Stimulated activated CD4-positive, alpha-beta T cell treated with anti-CD3 and anti-CD28 coated beads, Interleukin-1b, Interleukin-23, amount 100 ng/mL, for 1 hour (primary cell): ENCODE measurements at regions not wholly inside any gene's neighbourhood (a gene's known extent, or its start where the extent isn't known, plus 50 kb on each side); places are given as distances from the start of the nearest gene placed in this dataset.
"Not testable (repeated sequence)": the region's sequence is repeated elsewhere in the genome, so short reads cannot be mapped to it uniquely, and the experiment has no call there.

Experiments used
- DNase-seq, 2 donors: peaks; one replicate each; pipeline ENCODE4 v3.0.0-alpha.2; 2020; ENCODE audit warnings: low read depth in 2 of 2

DNA sequence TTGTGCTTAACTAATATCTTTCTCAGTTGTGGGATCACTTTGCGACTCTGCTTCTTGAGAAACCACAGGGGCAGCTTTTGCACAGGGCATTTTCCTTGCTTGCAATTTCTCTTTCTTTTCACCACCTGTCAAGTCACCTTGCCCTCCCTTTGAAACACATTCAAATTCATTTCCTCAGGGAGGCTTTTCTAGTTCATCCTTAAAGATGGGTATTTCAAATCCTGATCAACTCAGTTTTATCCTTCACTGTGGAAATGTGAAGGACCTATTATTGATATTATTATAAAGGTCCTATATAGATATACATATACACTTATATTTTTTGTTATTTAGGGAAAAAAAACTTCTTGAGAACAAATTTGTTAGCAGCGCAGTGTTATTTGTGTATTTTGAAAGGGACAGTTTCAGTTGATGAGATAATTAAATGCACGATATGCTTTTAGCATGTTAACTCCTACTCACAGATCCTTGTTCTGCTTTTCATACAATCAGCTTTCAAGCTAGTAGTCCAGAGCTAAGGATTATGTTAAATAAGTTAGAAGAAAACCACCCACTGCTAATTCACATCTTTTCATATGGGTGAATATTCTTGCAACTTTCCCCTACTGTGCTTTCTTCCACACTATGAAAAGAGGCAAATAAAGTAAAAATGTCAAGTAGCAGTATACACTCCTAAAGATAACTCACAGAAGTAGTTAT, 501.4 kb upstream of the RGS6 start:
- no peak for DNase-seq

- no peak for DNase-seq
Measured at GRCh38 chr14:71432334-71433110, 499.7 kb upstream of the RGS6 start.

- DNase-seq, result no peak
Measured at GRCh38 chr14:71433303-71433702, 498.9 kb upstream of the RGS6 start.

DNA sequence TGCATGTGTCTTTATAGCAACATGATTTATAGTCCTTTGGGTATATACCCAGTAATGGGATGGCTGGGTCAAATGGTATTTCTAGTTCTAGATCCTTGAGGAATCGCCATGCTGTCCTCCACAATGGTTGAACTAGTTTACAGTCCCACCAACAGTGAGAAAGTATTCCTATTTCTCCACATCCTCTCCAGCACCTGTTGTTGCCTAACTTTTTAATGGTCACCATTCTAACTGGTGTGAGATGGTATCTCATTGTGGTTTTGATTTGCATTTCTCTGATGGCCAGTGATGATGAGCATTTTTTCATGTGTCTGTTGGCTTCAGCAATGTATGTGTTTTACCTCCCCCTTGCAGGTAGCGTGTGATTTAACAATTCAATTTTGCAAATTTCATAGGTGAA, 496.6 kb upstream of the RGS6 start:
- DNase-seq, result not testable (repeated sequence)

DNA sequence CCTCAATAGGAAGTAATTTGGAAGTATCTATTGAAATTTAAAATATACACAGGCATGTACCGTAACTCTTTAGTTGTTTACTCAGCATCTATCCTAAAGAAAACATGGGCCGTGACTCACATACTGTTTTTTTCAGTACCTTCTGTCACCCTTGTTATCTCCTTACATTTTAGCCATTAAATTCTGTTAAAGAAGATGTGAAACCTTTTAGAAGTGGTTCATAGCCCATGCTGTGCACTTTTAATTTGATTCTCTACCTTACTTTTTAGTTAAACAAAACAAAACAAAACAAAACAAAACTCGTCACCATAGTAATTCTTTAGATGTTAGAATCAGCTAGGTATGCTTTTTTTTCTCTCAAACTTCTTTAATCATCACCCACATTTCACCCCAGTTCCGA, 494.4 kb upstream of the RGS6 start:
- DNase-seq, result no peak

DNA sequence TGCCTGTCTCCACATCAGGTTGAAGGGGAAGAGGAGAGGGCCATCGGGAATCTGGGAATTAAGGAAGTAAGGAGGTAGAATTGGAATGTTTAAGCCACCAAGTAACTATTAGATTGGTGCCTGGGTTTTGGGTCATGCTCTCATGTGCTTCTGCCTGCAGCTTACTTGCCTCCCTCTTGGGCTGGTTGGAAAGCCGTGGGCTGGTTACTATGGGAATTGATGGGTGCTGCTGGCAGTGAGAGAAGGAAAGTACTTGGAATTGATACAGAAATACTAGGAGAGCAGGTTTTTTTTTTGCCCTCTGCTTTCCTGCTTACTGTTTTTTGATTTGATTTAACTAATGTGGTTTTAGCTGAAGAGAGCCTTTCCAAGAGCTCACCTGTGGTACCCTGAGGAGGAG, 493.5 kb upstream of the RGS6 start:
- no peak for DNase-seq

DNA sequence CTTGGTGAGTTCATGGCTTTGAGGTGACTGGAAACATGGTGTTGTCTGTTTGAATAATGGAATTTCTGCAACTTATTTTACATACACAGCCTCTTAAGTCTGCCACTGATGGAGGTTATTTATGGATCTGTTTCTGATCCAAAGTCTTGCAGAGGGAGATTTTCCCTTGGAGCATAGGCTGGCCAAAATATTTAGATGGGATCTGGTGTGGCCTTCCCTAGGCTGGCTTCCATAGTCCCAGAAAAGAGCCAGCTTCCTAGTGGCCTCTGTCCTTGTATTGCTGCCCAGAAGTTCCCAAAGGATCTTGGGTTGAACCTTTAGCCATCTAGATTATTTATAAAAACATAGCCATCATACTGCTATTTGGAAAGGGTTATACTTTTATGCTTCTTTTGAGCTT, 491.1 kb upstream of the RGS6 start:
- no peak for DNase-seq

GRCh38 chr14:71444030-71444822, 488.0 kb upstream of the RGS6 start:
- DNase-seq, result no peak

GRCh38 chr14:71448431-71449315, 483.6 kb upstream of the RGS6 start:
- no peak for DNase-seq

- no peak for DNase-seq
Measured at GRCh38 chr14:71449316-71450055, 482.7 kb upstream of the RGS6 start.

DNA sequence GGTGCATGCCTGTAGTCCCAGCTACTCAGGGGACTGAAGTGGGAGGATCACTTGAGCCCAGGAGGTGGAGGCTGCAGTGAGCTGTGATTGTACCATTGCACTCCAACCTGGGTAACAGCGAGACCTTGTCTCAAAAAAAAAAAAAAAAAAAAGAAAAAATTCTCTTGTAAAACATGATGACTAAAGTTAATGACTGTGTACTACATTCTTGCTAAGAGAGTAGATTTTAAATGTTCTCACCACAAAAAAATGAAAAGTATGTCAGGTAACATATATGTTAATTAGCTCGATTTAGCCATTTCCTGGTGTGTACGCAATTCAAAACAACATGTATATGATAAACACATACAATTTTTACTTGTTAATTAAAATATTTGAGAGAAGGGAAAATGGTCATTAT, 480.7 kb upstream of the RGS6 start:
- no peak for DNase-seq

- no peak for DNase-seq
Measured at GRCh38 chr14:71452539-71452938, 479.7 kb upstream of the RGS6 start.

- DNase-seq, result no peak
Measured at GRCh38 chr14:71452987-71453386, 479.2 kb upstream of the RGS6 start.

DNA sequence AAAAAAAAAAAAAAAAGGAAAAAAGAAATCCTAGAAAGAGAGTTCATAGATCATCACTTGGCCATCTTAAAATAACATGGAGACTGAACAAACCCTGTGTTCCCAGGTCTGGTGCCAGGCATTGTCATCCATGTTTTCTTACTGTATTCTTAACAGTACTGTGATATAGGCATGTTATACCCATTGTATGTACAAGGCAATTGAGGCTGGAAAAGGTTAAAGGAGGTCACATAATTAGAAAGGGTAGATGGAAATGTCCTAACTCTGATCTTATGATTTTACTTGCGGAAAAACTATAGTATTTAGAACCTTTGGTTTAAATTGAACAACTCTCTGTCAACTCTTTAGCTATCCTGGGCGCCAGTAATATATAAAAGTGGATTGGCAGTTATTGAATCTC, 478.2 kb upstream of the RGS6 start:
- no peak for DNase-seq

GRCh38 chr14:71454513-71455332, 477.5 kb upstream of the RGS6 start:
- DNase-seq, result no peak

DNA sequence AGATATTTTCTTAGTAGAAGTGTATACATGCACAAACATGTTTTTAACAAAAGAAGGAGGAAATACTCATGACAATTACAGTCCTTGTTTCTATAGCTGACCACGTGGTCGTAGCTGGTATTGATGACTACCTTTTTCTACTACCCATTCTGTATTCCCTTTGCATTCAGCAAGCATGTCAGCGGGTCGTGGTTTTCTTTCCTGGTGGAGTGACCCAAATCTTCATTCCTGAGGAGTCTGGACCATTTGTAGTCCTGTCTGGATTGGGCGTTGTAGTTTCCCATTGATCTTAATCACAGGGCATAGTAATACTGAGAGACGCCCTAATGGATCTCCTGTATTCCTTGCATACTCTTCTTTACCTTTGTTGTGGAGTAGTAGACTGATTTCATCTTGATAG, 472.1 kb upstream of the RGS6 start:
- no peak for DNase-seq

DNA sequence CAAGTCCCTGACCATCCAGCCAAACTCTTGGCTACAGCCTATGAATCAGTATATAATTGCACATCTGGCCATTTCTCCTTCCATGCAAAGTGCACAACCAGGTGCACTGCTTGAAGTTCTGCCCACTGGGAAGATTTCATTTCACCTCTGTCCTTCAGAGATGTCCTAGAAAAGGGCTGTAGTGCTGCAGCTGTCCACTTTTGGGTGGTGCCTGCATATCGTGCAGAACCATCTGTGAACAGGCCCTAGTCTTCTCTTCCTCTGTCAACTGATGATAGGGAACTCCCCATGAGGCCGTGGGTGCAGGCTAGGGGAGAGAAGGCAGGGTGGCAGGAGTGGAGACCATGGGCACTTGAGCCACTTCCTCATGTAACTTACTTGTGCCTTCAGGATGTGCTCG, 470.6 kb upstream of the RGS6 start:
- not testable (repeated sequence) for DNase-seq

DNA sequence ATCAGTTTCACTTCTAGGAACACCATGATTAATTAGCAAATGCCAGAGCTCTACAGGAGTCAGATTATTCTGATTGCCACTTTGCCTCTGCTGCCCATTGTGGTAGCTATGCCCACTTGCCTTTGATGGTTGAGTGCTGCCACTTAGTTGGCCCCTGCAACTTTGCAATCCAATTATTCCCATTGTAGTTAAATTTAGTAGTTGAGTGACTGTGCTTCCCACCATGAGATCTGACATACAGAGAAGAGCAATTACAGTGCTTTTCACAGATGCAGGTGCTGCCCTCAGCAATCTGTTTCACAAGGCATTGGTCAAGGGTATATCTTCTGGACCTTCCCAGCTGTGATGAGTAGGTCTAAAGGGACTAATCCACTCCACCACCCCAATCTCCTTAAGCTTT, 468.4 kb upstream of the RGS6 start:
- DNase-seq, result no peak

- no peak for DNase-seq
Measured at GRCh38 chr14:71464840-71465239, 467.4 kb upstream of the RGS6 start.

DNA sequence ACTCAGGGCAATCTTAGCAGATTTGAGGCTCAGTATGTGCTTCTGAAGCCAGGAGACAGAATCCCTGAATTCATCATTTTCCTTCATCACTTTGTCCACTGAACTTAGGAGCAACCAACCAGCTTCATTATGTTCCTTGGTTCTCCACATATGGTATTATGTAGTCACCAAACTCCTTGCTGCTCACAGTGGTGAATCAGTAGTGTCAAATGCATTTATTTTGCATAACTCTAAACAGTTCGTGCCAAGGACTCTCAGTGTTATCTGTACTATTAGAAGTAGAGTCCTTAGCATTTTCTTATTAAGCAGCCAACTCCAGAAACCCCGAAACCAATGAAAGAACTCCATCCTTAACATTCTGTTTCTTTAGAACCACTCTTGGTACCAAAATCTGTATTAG, 466.9 kb upstream of the RGS6 start:
- no peak for DNase-seq
